GM19324 (cell line): ENCODE measurements at regions not wholly inside any gene's neighbourhood (a gene's known extent, or its start where the extent isn't known, plus 50 kb on each side); places are given as distances from the start of the nearest gene placed in this dataset.

Source experiments
- ATAC-seq: cut with Tn5 transposase; IDR thresholded peaks from one replicate; pipeline ENCODE4 v1.9.1; 2021; ENCODE audit warnings: mild to moderate bottlenecking, moderate library complexity; ENCODE audit not compliant: unreplicated experiment, low FRiP score

DNA sequence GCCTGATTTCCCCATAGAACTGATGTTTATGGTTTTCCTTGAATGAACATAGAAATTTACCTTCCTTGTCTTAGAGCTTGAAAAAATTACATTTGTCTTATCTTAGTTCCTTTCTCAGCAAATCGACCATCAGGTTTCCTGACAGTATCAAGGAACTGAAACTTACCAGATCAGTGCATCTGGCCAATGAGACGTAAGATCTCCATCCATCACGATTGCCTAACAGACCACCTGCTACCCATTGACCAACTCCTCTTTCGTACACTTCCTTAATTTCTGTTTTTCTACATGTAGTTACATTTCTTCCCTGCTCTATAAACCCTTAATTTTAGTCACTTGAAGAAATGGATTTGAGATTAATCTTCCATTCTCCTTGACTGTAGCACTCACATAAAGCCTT lies 57.4 kb upstream of the TMPRSS15 start:
- no peak for ATAC-seq

DNA sequence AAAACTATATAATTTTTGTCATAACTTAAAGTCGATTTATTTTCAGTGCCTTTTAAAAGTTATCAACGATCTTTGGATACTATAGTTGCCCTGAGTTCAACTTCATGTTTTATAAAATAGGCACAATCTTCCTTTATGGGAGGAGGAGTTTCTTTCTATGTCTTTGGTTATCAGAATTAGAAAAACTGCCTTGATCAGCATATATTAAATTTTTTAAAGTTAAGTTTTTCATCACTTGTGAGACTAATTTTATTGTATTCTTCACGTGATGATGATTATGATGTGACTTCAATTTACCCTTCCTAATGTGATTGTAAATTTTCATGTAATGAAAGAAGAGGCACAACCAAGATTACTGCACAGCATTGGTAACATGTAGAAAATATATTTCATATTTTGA lies 58.2 kb upstream of the TMPRSS15 start:
- ATAC-seq: no peak

DNA sequence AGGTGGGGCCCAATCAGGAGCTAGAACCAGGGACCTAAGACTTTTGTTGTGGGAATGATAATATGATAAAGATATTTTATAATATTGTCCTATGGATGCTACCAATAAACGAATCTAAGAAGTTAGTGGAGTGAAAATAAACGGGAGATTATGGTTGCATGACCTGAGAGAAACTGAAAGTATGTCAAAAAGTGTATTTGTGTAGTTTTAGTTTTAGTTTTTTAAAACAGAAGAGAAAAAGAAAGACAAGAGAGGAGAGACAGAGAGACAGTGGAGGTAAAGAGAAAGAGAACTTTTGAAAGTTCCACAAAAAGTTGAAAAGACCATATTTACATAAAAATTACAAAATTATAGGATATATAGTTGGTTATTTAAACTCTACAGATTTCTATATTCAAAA lies 64.1 kb upstream of the TMPRSS15 start:
- no peak for ATAC-seq

DNA sequence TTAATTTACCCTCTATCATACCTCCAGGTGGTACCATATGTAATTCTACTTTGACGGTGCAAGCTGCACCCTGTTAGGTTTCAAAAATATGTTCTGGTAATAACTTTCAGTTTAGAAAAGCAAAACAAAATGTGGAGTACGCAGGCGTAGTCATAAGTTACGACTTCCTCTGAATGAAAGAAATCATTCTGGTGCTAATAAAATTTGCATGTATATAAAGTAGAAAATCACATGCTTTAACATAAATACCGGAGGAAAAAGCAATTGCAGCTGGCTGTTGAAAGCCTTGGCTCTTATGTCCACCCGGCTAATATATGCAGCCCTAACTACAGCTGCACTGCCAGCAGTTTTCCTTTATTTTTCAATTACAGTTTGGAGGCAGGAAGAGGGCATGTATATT lies 65.2 kb upstream of the TMPRSS15 start:
- no peak for ATAC-seq

DNA sequence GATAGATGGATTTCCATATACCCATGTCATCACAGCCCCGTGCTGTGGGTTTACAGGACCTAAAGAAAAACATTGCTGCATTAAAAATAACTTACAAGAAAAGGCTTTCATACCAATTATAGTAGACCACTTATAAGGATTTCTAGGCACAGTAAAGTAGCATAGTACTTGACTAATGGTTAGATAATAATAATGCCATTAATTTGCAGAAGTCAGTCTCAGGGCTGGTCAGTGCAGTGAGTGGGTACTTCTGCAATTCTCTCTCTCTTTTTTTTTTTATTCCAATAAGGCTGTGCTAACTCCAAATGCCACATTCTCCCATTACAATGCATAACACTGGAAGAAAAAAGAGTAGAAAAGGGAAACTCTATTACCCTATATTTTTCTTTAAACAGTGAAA lies 73.1 kb upstream of the TMPRSS15 start:
- ATAC-seq: no peak

DNA sequence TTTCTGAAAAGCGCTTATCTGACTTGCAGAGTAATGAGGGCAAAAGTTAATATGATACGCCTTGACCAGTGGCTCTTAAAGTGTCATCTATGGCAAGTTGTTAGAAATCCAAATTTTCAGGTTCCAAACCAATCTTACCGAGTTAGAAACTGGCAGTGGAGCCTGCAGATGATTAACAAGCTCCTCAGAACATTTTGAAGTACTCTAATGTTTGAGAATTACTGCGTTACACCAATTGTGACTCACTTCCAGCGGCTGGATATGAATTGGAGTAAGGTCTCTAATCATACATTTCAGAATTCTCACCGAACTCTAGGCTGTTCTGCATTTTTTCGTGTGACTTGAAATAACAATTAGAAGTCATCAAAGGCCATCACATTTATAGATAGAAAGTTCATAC lies 73.5 kb upstream of the TMPRSS15 start:
- no peak for ATAC-seq

DNA sequence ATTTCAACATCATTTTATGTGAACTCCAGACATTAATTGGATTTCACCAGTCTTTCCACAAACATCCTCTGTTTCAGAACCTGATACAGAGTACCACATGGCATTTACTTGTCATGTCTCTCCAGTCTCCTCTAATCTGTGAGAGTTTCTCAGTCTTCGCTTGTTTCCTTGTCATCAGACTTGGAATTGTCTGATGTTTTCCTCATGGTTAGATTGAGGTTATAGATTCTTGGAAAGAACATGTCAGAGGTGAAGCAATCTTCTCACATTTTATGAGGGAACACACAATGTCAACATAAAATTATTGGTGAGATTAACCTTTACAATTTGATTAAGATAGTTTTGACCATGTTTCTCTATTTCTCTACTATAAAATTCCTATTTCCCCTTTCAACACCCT lies 74.9 kb upstream of the TMPRSS15 start:
- no peak for ATAC-seq

DNA sequence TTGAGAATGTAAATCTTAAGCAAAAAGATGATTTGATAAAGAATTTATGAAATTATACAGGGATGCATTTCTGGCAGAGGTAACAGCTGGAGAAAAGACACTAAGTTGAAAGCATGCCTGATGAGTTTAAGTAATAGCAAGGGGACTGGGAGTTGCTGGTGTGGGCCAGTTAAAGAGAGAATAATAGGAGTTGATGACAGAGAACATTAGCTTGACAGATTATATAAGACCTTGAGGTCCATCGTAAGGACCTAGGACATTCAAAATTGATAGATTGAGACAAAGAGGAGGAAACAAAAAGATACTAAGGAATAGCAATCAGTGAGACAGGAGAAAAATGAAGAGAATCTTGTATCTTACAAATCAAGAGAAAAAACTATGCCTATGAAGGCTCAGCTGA lies 84.7 kb upstream of the TMPRSS15 start:
- ATAC-seq: no peak

DNA sequence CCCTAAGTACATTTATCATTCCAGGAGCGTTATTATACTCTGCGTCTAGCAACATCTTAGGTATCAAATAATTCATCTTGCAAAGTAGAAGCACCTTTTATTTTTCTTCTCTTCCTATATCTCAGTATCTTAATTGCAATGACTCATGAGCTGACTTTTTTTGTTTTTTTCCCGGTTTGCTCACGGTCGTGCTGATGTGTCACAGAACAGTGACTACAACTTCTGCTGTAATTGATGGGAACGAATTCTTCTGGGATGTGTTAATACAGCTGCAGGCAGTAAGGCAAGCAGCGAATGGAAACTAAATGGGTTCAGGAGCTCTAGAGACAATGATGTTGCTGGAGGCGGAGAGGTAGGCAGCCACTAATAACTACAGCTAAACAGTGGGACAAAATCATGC lies 89.8 kb upstream of the TMPRSS15 start:
- no peak for ATAC-seq

DNA sequence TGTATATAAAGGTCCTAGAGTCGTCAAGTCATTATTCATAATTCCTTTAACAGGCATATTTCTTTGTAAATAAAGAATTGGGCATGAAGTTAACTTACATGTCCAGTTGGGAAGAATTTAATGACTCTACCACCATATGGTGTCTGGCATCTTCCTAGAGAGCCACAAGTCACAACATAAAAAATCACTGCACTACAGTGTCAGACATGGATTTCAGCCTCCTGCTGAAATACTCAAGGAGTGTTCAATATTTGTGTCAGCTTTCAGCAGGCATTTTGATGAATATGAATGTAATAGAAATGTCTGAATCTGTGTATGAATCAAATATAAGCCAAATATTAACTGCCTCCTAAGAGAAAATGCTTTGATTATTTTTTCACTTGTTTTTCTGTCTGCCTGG lies 91.9 kb upstream of the TMPRSS15 start:
- ATAC-seq: no peak

DNA sequence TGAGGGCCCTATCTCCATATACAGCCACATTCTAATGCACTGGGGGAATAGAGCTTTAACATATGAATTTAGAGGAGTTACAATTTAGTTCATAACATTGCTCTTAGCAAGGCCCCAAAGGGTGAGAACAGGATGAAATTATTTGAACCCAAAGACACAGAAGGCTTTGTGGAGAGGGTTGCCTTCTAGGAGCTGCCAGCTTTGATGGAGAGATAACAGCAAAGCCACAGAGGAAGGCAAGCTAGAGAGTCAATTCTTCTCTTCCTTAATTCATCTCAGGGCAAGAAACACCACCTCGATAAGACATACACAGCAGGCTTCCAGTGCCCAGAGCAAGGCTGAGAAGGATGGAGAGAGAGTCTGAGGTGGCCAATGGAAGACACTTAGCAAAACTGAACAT lies 94.8 kb upstream of the TMPRSS15 start:
- ATAC-seq: no peak

DNA sequence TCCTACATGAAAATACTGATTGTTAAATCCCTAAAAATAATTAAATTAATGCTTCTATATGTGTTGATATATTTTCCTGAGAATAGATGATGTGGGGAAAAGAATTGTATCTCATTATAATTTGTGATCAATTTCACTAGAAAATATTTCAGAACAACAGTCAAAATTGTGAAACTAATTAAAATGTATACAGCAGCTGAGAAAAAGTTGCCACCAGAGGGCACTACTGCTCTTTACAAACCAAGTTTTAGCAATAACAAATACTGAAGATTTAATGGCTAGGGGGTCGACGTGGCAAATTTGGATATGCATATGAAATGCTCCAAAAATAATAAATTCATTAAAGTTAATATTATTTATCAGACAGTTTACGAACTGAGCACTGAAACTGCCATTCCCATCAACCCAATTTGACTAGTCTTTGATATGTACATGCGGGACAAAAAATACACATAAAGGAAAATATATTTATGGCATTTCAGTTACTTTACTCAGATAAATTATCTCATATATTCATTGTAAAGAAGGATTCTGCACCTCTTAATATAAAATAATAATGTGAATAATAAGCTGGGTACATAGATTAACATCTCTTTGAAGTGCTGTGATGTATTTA lies 96.3 kb upstream of the TMPRSS15 start:
- no peak for ATAC-seq

DNA sequence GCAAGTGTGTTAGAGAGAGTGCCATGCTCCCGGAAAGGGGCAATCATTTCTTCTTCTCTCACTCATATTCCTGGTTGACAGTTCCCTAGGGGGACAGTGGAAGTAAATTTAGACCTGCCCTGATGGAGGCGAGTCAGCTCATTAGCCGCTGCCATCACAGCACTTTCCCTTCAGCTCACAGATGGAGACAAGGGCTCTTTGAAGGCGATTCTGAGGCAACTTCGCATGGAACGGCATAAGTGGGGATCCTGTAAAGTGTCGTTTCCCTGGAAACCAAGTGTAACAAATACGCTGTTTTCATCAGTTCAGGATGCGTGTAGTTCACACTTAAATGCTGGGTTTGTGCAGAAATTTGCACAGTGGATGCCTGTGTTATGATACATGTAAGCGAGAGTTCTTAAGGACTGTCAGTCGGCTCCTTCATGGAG lies 114.5 kb upstream of the TMPRSS15 start:
- no peak for ATAC-seq

DNA sequence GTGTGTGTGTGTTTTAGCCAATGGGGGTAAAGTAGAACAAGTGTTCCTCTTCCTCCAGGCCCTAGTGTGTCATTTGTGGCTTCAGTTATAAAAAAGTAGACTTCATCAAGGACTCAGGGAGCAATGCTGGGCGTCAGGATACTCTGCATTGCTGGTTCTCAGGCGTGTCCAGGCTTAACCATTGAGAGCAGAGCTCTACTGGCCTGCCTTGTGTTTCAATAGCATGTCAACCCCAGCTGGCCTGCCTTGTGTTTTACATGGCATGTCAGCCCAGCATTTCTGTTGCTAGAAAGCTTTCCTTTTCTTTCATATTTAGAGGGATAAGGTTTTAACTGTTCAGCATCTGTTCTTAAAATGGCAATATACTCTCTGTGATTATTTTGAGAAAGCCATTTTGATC lies 117.6 kb upstream of the TMPRSS15 start:
- no peak for ATAC-seq

DNA sequence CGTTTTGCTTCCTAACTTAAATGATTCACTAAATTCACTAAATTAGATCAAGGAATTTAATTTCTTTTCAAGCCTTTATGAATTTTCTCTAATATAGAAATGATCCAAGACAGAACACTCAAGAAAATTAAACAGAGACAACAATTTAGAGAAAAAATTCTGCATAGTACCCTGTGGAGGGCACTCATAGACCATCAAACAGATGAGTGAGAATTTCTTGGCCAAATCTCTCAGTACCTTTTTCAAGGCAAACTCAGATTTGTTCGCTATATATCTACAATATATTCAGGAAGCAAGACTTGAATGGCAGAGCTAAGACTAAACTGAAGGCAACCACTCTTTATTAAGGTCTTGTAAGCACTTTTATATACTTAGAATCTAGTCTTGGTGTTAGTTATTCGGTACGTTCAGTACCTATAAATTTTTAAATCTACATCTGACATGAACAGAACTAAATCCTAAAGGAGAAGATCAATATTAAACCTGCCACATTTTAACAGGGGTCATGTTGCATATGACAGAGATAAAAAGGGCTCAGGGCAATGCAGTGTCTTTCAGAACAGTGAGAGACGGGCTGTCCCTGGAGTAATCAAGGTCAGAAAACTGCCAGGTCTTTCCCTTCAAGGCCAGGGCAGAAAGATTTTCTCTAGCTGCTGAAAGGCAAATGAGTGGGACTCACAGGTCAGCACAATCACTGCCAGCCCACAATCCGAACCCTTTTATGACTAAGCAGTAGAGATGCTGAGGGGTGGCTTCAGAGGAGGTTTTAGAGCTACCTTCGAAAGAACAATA lies 118.8 kb upstream of the TMPRSS15 start:
- ATAC-seq: no peak

DNA sequence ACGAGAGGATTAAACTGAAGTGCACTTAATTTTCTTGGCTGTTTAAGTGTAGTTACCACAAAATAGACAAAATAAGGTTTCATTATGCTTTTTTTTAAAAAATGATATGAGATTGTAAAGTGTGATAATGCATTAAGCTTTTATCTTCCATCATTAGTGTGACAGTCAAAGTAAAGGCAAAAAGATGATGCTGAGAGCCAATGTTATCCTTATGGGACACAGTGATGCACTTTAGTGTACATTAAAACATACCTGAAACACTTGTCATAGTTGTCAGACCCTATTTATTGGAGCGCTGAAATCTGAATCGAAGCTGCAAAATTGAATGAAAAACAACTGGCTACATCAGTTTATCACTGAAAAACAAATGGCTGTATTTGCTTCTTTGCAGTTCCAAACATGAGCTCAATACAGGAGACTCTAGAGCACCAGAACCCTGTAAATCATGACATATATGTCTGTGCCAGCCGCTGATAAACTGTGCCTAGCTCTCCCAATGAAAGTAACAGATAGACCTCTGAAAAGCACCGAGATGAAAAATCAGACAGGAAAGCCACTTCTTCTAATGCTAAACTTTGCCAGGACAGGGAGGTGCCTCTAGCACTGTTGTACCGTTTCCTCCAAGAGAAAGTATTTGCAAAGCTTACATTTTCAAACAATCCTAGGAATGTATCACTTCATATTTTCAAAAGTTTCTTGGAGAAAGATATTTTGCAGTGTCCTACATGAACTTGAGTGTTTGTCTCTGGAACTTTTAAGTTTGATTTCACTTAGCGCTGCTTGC lies 120.7 kb upstream of the TMPRSS15 start:
- no peak for ATAC-seq

DNA sequence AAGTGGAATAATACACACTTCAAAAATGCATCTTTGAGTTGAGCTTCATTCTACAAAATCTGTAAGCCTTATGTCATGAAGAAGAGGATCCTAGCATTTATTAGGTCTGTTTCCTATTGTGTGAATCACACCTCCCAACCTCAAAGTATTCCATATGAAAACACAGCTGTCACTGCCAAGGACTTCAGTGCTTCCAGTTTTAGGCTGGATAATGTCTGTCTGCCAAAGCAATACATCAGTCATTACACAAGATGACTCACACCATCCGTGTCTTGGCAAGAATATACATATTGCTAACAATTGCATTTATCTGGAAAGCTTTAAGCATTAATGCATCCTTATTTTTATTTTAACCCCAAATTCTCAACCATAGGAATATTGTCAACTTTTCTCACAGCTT lies 125.7 kb upstream of the TMPRSS15 start:
- no peak for ATAC-seq

DNA sequence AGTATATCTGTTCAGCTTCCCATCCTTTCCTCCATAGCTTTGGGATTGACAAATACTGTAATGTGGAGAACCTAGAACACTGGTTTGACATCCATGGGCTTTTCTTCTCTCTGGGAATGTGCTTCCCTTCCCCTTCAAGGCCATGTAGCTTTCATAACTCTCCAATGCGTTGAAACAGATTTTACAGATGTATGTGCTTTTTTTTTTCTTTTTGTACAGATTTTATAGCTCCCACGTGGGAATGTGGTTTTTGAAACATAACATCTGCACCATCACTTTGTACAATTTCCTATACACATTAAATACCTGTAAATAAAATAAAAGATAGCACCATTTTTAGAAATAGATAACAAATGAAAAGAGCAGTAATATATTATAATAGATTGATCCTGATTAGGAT lies 138.5 kb upstream of the TMPRSS15 start:
- no peak for ATAC-seq

DNA sequence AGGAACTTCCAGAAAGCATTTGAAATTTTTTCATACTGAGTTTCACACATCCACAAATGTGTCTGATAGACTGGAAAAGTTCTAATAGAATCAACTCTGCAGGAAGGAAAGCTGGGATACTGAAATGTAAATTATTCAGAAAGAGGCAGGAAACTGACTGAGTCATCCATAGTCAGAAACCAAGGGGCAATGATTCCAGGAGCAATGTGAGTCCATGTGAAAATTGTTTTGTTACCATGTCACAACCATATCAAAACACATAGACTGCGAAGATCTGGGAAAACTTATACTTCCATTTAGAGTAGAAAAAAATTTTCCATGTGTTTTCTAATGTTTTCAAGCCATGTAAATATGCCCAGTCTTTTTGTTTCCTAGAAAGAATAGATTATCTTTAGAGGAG lies 142.3 kb upstream of the TMPRSS15 start:
- no peak for ATAC-seq

DNA sequence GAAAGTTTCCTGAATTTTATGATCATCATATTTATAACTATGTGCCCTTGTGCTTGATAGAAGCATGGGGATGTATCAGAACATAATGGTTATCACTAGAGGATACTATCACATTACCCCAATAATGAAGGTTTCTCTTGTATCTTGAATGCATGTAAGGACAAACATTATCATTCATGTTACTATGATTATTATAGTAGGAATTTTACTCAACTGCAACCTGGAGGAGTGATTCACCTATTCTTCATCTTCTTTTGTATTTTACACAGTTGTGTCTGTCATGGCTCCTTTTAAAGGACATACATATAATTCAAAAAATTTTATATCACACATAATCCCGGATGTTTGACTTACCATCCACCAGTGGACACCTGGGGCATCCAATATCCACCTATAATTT lies 143.8 kb upstream of the TMPRSS15 start:
- ATAC-seq: no peak

DNA sequence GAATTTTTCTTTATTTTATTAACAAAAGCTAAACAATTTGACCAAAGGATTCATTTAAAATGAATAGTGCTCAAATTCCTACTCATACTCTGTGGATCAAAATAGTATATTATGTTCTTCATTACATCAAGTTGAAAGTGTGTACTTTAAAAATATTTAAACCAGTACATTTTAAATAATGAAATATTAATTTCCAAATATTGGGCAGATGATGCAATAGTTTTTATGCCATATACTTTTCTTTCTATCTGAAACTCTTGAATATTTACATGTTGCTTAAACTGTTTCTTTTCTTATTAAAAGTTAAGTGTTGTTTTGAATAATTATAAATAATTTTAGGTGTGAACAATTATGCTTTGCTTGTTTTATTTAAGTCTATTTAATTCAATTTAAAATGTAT lies 144.7 kb upstream of the TMPRSS15 start:
- ATAC-seq: no peak
